ENCODE measurements at regions not wholly inside any gene's neighbourhood (a gene's known extent, or its start where the extent isn't known, plus 50 kb on each side); places are given as distances from the start of the nearest gene placed in this dataset.

DNA sequence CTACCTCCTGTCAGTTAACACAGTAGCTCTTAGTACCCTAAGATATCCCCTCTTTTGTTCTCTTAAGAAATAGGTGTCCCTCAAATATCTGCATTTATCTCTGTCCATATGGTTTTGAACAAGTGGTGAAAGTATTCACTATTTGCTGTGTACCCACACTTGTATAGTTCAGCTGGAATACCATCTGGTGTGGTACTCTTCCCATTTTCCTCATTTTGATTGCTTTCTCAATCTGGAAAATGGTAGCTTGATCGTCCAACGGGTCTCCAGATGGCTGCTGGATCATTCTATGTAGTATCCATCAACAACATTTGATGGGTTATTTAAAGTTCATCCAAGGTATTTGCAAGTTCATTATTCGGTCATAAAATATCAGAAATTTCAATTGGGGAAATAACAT is 100.3 kb upstream of the DPYD start:
- H4K20me1 ChIP-seq (ENCODE audit: low read depth) = no peaks in the 10 kb centered on the region
- H3F3A ChIP-seq (ENCODE audit: low read depth) = no peaks in the 10 kb centered on the region
- no peaks in the 10 kb centered on the region for H3K9me3 ChIP-seq (ENCODE audit: low read depth)
- H3K4me2 ChIP-seq = no peak overlapping the region
- no peak overlapping the region for H2AFZ ChIP-seq (replicated peaks)
- no peak overlapping the region for H3K4me3 Mint-ChIP-seq
- H3K4me3 ChIP-seq = no peak overlapping the region
- H3K27ac ChIP-seq = no peak overlapping the region
- H3K4me1 ChIP-seq = no peaks in the 10 kb centered on the region
- H3K9me3 Mint-ChIP-seq = no peaks in the 10 kb centered on the region
- no peaks in the 10 kb centered on the region for H3K36me3 ChIP-seq
- H3K36me3 Mint-ChIP-seq = no peaks in the 10 kb centered on the region
- TF ChIP-seq, protein P1, sequence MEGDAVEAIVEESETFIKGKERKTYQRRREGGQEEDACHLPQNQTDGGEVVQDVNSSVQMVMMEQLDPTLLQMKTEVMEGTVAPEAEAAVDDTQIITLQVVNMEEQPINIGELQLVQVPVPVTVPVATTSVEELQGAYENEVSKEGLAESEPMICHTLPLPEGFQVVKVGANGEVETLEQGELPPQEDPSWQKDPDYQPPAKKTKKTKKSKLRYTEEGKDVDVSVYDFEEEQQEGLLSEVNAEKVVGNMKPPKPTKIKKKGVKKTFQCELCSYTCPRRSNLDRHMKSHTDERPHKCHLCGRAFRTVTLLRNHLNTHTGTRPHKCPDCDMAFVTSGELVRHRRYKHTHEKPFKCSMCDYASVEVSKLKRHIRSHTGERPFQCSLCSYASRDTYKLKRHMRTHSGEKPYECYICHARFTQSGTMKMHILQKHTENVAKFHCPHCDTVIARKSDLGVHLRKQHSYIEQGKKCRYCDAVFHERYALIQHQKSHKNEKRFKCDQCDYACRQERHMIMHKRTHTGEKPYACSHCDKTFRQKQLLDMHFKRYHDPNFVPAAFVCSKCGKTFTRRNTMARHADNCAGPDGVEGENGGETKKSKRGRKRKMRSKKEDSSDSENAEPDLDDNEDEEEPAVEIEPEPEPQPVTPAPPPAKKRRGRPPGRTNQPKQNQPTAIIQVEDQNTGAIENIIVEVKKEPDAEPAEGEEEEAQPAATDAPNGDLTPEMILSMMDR (IDR thresholded peaks at IDR 0.05) = no peak
- TF ChIP-seq EZH2 (IDR thresholded peaks at IDR 0.05) (no peak), EZH2phosphoT487 (IDR thresholded peaks at IDR 0.05) (no peak)
- no peak overlapping the region for H3K9ac ChIP-seq
- no peaks in the 10 kb centered on the region for H3K4me1 Mint-ChIP-seq
- H3K27me3 ChIP-seq = no peaks in the 10 kb centered on the region
- H3K27ac Mint-ChIP-seq = no peak overlapping the region
- DNase-seq (ENCODE audit: low spot score) = no peak
- H3K27me3 Mint-ChIP-seq (ENCODE audit: insufficient read depth, low read depth) = peaks cover 8% of the 10 kb centered on the region
- no peaks in the 10 kb centered on the region for H3K79me2 ChIP-seq (ENCODE audit: low read depth)

DNA sequence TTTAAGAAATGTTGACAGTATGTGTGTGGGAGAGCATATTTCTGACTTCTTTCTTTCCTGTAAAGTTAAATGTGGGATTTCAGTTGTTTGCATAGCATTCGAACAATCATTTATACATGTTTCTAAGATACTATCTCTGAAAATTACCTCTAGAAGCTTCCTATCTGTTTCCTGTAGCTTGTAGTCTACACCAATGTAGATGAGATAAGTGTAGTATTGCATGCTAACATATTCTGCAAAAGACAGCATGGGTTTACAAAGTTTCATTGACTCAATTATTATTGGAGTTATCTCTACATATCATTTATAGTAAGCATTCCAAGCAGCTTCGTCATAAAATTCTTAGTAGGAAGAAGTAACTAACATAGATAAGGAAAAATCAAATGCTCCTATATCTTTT is 98.9 kb upstream of the DPYD start:
- no peaks in the 10 kb centered on the region for H3K36me3 Mint-ChIP-seq
- H3K4me3 Mint-ChIP-seq = no peak overlapping the region
- no peaks in the 10 kb centered on the region for H3K4me1 ChIP-seq
- no peaks in the 10 kb centered on the region for H4K20me1 ChIP-seq (ENCODE audit: low read depth)
- no peak overlapping the region for H2AFZ ChIP-seq (replicated peaks)
- no peaks in the 10 kb centered on the region for H3K4me1 Mint-ChIP-seq
- no peaks in the 10 kb centered on the region for H3K36me3 ChIP-seq
- no peak overlapping the region for H3K9ac ChIP-seq
- TF ChIP-seq EZH2phosphoT487 (IDR thresholded peaks at IDR 0.05) = no peak
- TF ChIP-seq EZH2 (IDR thresholded peaks at IDR 0.05) = no peak
- TF ChIP-seq, protein P1 (IDR thresholded peaks at IDR 0.05) = no peak
- H3K4me2 ChIP-seq = no peak overlapping the region
- no peaks in the 10 kb centered on the region for H3K9me3 ChIP-seq (ENCODE audit: low read depth)
- no peaks in the 10 kb centered on the region for H3F3A ChIP-seq (ENCODE audit: low read depth)
- H3K27ac ChIP-seq = no peak overlapping the region
- no peak for DNase-seq (ENCODE audit: low spot score)
- no peak overlapping the region for H3K27ac Mint-ChIP-seq
- no peak overlapping the region for H3K4me3 ChIP-seq
- no peaks in the 10 kb centered on the region for H3K27me3 ChIP-seq
- no peaks in the 10 kb centered on the region for H3K9me3 Mint-ChIP-seq
- no peaks in the 10 kb centered on the region for H3K79me2 ChIP-seq (ENCODE audit: low read depth)
- peaks cover 8% of the 10 kb centered on the region for H3K27me3 Mint-ChIP-seq (ENCODE audit: insufficient read depth, low read depth)

DNA sequence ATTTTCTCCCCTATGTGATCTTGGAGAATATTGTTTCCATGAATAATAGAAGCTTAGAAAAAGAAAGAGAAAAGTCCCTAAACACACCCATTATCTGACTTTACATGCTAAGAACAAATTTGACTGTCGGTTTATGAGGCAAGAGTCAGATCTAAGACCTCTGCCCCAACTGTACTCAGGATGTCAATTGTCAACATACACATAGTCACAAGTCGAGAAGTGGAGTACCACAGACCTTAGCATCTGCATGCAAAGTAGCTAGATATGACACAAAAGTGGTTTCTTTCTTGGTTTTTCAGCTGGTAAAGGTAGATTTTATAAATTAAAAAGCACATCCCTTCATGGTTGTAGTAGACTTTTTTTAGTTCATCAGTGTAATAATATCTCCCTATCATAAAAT is 97.2 kb upstream of the DPYD start:
- no peaks in the 10 kb centered on the region for H3K4me1 ChIP-seq
- no peaks in the 10 kb centered on the region for H3K9me3 ChIP-seq (ENCODE audit: low read depth)
- H3K4me3 Mint-ChIP-seq = no peak overlapping the region
- no peak overlapping the region for H3K9ac ChIP-seq
- no peak overlapping the region for H3K27ac Mint-ChIP-seq
- no peaks in the 10 kb centered on the region for H3F3A ChIP-seq (ENCODE audit: low read depth)
- peaks cover 8% of the 10 kb centered on the region for H3K27me3 Mint-ChIP-seq (ENCODE audit: insufficient read depth, low read depth)
- H3K36me3 ChIP-seq = no peaks in the 10 kb centered on the region
- H3K4me3 ChIP-seq = no peak overlapping the region
- no peaks in the 10 kb centered on the region for H3K9me3 Mint-ChIP-seq
- H3K27ac ChIP-seq = no peak overlapping the region
- H3K79me2 ChIP-seq (ENCODE audit: low read depth) = no peaks in the 10 kb centered on the region
- no peaks in the 10 kb centered on the region for H3K4me1 Mint-ChIP-seq
- no peaks in the 10 kb centered on the region for H3K27me3 ChIP-seq
- no peak for DNase-seq (ENCODE audit: low spot score)
- no peak overlapping the region for H2AFZ ChIP-seq (replicated peaks)
- TF ChIP-seq EZH2phosphoT487 (IDR thresholded peaks at IDR 0.05) = no peak
- no peak for TF ChIP-seq EZH2 (IDR thresholded peaks at IDR 0.05)
- TF ChIP-seq, protein P1 (IDR thresholded peaks at IDR 0.05) = no peak
- H3K36me3 Mint-ChIP-seq = no peaks in the 10 kb centered on the region
- no peak overlapping the region for H3K4me2 ChIP-seq
- H4K20me1 ChIP-seq (ENCODE audit: low read depth) = no peaks in the 10 kb centered on the region

DNA sequence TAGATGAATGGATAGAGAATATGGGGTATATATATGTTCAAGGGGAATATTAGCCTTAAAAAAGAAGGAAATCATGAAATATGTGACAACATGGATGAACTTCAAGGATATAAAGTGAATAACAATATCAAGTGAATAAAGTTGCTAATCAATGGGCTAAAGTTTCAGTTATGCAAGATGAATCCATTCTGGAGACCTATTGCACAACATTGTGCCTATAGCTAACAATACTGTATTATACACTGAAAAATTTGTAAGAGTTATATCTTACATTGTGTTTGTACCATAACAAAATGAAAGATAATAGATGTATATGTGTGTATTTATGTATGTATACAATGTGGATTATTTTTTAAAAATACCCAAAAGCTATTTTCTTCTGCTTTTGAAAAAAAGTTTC is 96.3 kb upstream of the DPYD start:
- Histone ChIP-seq H3K4me1 (no peaks in the 10 kb centered on the region), H2AFZ (replicated peaks) (no peak overlapping the region), H3K79me2 (ENCODE audit: low read depth) (no peaks in the 10 kb centered on the region), H3K9me3 (ENCODE audit: low read depth) (no peaks in the 10 kb centered on the region), H3K27ac (no peak overlapping the region), H3K4me3 (no peak overlapping the region), H4K20me1 (ENCODE audit: low read depth) (no peaks in the 10 kb centered on the region), H3K36me3 (no peaks in the 10 kb centered on the region), H3K9ac (no peak overlapping the region), H3F3A (ENCODE audit: low read depth) (no peaks in the 10 kb centered on the region), H3K4me2 (no peak overlapping the region), H3K27me3 (no peaks in the 10 kb centered on the region)
- no peaks in the 10 kb centered on the region for H3K4me1 Mint-ChIP-seq
- H3K4me3 Mint-ChIP-seq = no peak overlapping the region
- H3K27me3 Mint-ChIP-seq (ENCODE audit: insufficient read depth, low read depth) = peaks cover 6% of the 10 kb centered on the region
- TF ChIP-seq EZH2phosphoT487 (IDR thresholded peaks at IDR 0.05) (no peak), EZH2 (IDR thresholded peaks at IDR 0.05) (no peak)
- TF ChIP-seq, protein P1 (IDR thresholded peaks at IDR 0.05) = no peak
- no peaks in the 10 kb centered on the region for H3K36me3 Mint-ChIP-seq
- H3K9me3 Mint-ChIP-seq = no peaks in the 10 kb centered on the region
- no peak for DNase-seq (ENCODE audit: low spot score)
- H3K27ac Mint-ChIP-seq = no peak overlapping the region

All from neural progenitor cell (in vitro differentiated cells).